22Rv1 (cell line): ENCODE measurements at regions not wholly inside any gene's neighbourhood (a gene's known extent, or its start where the extent isn't known, plus 50 kb on each side); places are given as distances from the start of the nearest gene placed in this dataset.

Source experiments
- ZFX ChIP-seq: fragments of 450-650 bp; IDR thresholded peaks from 2 replicates; pipeline ENCODE4 v1.6.1; 2017; ENCODE audit warnings: antibody characterized with exemption, borderline replicate concordance
- TF ChIP-seq, protein P1 (sequence below): fragments of 450-650 bp; IDR thresholded peaks from 2 replicates; pipeline ENCODE4 v1.5.1; 2017; ENCODE audit warnings: mild to moderate bottlenecking

DNA sequence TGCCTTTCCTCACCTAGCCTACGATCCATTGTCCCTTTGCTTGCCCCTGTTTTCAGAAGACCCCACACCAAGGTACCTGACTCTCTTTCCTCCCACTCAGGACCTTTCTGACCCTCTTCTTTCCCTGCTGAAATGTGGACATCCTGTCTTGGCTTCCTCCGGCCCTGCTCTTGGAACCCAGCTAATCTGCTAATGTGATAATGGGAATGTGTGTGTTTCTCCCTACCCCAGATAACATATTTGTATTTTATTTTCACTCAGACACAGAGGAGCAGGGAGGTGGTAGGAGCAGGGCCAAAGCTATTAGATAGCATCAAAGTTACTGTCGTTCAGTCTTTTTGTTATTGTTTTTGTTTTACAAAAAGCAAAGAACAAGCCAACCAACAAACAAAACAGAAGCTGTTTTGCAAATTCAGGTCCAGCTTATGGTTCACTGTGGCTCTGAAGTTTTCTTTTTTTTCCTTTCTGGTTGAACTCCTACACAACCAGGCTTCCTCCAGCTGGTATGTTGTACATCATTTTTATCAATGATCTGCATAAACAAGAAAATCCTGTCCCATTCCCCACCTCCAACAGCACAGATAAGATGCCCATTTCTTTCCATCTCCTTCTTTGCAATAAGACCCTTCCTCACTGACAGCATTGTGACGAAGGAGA lies 137.3 kb downstream of the C12orf75 start:
- TF ChIP-seq, protein P1, sequence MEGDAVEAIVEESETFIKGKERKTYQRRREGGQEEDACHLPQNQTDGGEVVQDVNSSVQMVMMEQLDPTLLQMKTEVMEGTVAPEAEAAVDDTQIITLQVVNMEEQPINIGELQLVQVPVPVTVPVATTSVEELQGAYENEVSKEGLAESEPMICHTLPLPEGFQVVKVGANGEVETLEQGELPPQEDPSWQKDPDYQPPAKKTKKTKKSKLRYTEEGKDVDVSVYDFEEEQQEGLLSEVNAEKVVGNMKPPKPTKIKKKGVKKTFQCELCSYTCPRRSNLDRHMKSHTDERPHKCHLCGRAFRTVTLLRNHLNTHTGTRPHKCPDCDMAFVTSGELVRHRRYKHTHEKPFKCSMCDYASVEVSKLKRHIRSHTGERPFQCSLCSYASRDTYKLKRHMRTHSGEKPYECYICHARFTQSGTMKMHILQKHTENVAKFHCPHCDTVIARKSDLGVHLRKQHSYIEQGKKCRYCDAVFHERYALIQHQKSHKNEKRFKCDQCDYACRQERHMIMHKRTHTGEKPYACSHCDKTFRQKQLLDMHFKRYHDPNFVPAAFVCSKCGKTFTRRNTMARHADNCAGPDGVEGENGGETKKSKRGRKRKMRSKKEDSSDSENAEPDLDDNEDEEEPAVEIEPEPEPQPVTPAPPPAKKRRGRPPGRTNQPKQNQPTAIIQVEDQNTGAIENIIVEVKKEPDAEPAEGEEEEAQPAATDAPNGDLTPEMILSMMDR, result no peak
- TF ChIP-seq ZFX, result no peak
